Hepatocyte (in vitro differentiated cells): ENCODE measurements at regions not wholly inside any gene's neighbourhood (a gene's known extent, or its start where the extent isn't known, plus 50 kb on each side); places are given as distances from the start of the nearest gene placed in this dataset.

Source experiments
- CTCF ChIP-seq: fragments of 200-600 bp; sonication (generic); IDR thresholded peaks from 2 replicates; pipeline ENCODE4 v1.5.1; 2016; ENCODE audit warnings: antibody characterized with exemption, mild to moderate bottlenecking; ENCODE audit not compliant: poor library complexity
- EZH2 ChIP-seq: fragments of 200-600 bp; sonication (generic); IDR thresholded peaks from 2 replicates; pipeline ENCODE4 v1.6.1; 2016; ENCODE audit warnings: antibody characterized with exemption, mild to moderate bottlenecking, borderline replicate concordance

- no peak for TF ChIP-seq CTCF
- TF ChIP-seq EZH2, result no peak
These were observed 164.3 kb upstream of the PMEPA1 start for GRCh38 chr20:57874141-57874540.
